ENCODE measurements at regions not wholly inside any gene's neighbourhood (a gene's known extent, or its start where the extent isn't known, plus 50 kb on each side); places are given as distances from the start of the nearest gene placed in this dataset.
"Not testable (repeated sequence)": the region's sequence is repeated elsewhere in the genome, so short reads cannot be mapped to it uniquely, and the experiment has no call there.

GRCh38 chr6:140388815-140389214 lies 1014.4 kb upstream of the CITED2 start:
- peaks cover 7% of the 10 kb centered on the region for H3K27me3 Mint-ChIP-seq
- POLR2A ChIA-PET, result no interaction called here
- DNase-seq (no peak), ATAC-seq (no peak)
- no peak overlapping the region for H3K27ac Mint-ChIP-seq
- H3K9me3 Mint-ChIP-seq (ENCODE audit: low read depth), result no peaks in the 10 kb centered on the region
- H3K4me1 Mint-ChIP-seq, result no peaks in the 10 kb centered on the region
- CTCF ChIA-PET, result no interaction called here
- intact Hi-C loops (cut with DNase I, micrococcal nuclease), result no loop called here
- no peaks in the 10 kb centered on the region for H3K36me3 Mint-ChIP-seq (ENCODE audit: low read depth)
- no peak overlapping the region for H3K4me3 Mint-ChIP-seq

DNA sequence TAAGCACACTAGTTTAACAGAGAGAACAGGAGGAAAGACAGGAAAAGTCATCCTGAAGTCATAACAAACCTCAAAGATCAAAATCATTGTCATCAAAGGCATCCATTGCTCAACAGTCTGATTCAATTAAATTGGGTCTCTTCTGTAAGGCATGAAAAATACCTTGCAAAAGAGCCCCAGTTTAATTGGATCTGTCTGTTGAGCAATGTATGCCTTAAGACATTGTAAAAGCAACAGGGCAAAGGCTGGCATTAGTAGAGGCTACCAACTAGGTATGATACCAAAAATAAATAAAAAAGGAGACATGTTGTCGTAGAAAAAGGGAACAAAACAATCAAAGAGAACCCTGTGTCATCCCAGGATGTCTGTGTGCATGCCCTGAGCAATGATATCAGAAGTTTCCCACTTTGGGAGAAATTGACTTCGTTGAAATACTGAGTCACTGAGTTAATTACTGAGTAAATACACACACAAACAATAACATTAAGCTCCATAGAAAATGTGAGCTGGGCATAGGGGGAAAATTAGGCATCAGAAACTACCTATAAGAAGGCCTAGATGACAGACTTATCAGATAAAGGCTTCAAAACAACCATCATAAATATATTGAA lies 1013.8 kb upstream of the CITED2 start:
- CTCF ChIA-PET, result no interaction called here
- intact Hi-C loops (cut with DNase I, micrococcal nuclease), result no loop called here
- no peak overlapping the region for H3K27ac Mint-ChIP-seq
- H3K4me1 Mint-ChIP-seq, result no peaks in the 10 kb centered on the region
- no peaks in the 10 kb centered on the region for H3K9me3 Mint-ChIP-seq (ENCODE audit: low read depth)
- POLR2A ChIA-PET, result no interaction called here
- ATAC-seq (no peak), DNase-seq (no peak)
- no peaks in the 10 kb centered on the region for H3K36me3 Mint-ChIP-seq (ENCODE audit: low read depth)
- H3K4me3 Mint-ChIP-seq, result no peak overlapping the region
- H3K27me3 Mint-ChIP-seq, result peaks cover 7% of the 10 kb centered on the region

GRCh38 chr6:140385679-140386078 lies 1011.2 kb upstream of the CITED2 start:
- Mint-ChIP-seq H3K27ac (no peak overlapping the region), H3K27me3 (peaks cover 5% of the 10 kb centered on the region), H3K4me3 (no peak overlapping the region), H3K36me3 (ENCODE audit: low read depth) (no peaks in the 10 kb centered on the region), H3K9me3 (ENCODE audit: low read depth) (no peaks in the 10 kb centered on the region), H3K4me1 (no peaks in the 10 kb centered on the region)
- POLR2A ChIA-PET, result no interaction called here
- intact Hi-C loops (cut with DNase I, micrococcal nuclease), result no loop called here
- CTCF ChIA-PET, result no interaction called here
- DNase-seq (no peak), ATAC-seq (no peak)

DNA sequence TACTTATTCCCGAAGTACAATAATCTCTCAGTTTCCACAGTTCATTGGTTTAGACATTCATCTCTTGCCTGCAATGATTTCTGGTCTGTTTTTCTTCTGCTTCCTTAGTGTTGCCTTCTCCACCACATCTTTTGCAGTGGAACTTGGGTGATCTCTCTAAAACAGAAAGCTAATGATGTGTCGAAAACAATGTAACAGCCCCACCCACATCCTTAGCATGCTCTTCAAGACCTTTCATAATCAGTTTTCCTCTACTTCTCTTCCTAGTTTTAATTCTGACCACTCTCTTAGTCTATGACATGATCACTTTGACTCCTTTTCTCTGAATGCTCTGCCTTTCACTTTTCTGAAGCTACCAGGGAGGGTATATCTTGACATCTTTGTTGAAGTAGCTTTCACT lies 1007.9 kb upstream of the CITED2 start:
- Mint-ChIP-seq H3K4me3 (no peak overlapping the region), H3K27ac (no peak overlapping the region), H3K4me1 (no peaks in the 10 kb centered on the region), H3K36me3 (ENCODE audit: low read depth) (no peaks in the 10 kb centered on the region), H3K9me3 (ENCODE audit: low read depth) (no peaks in the 10 kb centered on the region), H3K27me3 (peaks cover 1% of the 10 kb centered on the region)
- intact Hi-C loops (cut with DNase I, micrococcal nuclease), result no loop called here
- ChIA-PET POLR2A (no interaction called here), CTCF (no interaction called here)
- no peak for ATAC-seq
- DNase-seq, result no peak

GRCh38 chr6:140380427-140381218 lies 1006.2 kb upstream of the CITED2 start:
- ATAC-seq (no peak), DNase-seq (no peak)
- no peak overlapping the region for H3K4me3 Mint-ChIP-seq
- ChIA-PET CTCF (no interaction called here), POLR2A (no interaction called here)
- intact Hi-C loops (cut with DNase I, micrococcal nuclease), result no loop called here
- no peaks in the 10 kb centered on the region for H3K4me1 Mint-ChIP-seq
- no peaks in the 10 kb centered on the region for H3K9me3 Mint-ChIP-seq (ENCODE audit: low read depth)
- H3K27me3 Mint-ChIP-seq, result no peaks in the 10 kb centered on the region
- H3K36me3 Mint-ChIP-seq (ENCODE audit: low read depth), result no peaks in the 10 kb centered on the region
- H3K27ac Mint-ChIP-seq, result no peak overlapping the region

DNA sequence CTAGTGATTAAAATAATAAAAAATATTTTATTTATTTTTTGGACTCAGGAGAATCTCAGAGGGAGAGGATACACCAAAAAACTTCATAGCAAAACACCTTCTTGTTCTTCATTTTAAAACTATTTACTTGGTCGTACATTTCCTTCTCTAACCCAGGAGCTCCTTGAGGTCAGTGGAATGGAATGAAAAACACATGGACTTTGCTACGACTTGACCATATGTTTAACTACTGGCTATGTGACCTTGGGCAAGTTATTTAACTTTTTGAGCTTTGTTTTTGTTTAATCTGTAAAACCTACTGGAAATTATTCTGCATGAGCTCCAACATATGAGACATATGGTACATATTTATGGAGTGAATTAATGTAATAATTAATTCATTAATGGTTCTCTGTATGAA lies 1005.5 kb upstream of the CITED2 start:
- H3K9me3 Mint-ChIP-seq (ENCODE audit: low read depth), result no peaks in the 10 kb centered on the region
- DNase-seq, result no peak
- ChIA-PET CTCF (no interaction called here), POLR2A (no interaction called here)
- no peak for ATAC-seq
- no peak overlapping the region for H3K4me3 Mint-ChIP-seq
- no peaks in the 10 kb centered on the region for H3K4me1 Mint-ChIP-seq
- no peaks in the 10 kb centered on the region for H3K27me3 Mint-ChIP-seq
- H3K36me3 Mint-ChIP-seq (ENCODE audit: low read depth), result no peaks in the 10 kb centered on the region
- intact Hi-C loops (cut with DNase I, micrococcal nuclease), result no loop called here
- H3K27ac Mint-ChIP-seq, result no peak overlapping the region

GRCh38 chr6:140376209-140376608 lies 1001.8 kb upstream of the CITED2 start:
- CTCF ChIA-PET, result no interaction called here
- H3K36me3 Mint-ChIP-seq (ENCODE audit: low read depth), result no peaks in the 10 kb centered on the region

DNA sequence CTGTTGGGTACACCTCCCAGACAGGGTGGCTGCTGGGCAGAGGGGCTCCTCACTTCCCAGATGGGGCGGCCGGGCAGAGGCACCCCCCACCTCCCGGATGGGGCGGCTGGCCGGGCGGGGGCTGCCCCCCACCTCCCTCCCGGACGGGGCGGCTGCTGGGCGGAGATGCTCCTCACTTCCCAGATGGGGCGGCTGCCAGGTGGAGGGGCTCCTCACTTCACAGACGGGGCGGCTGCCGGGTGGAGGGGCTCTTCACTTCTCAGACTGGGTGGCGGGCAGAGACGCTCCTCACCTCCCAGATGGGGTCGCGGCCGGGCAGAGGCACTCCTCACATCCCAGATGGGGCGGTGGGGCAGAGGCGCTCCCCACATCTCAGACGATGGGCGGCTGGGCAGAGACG lies 999.3 kb upstream of the CITED2 start:
- ATAC-seq; H3K27me3 Mint-ChIP-seq; H3K36me3 Mint-ChIP-seq (ENCODE audit: low read depth); H3K4me1 Mint-ChIP-seq; H3K27ac Mint-ChIP-seq; H3K9me3 Mint-ChIP-seq (ENCODE audit: low read depth); DNase-seq; POLR2A ChIA-PET; intact Hi-C loops (cut with DNase I, micrococcal nuclease); H3K4me3 Mint-ChIP-seq; CTCF ChIA-PET: not testable (repeated sequence)

More at GRCh38 chr6:140376209-140376608, 1001.8 kb upstream of the CITED2 start:
- DNase-seq, result no peak
- no peaks in the 10 kb centered on the region for H3K27me3 Mint-ChIP-seq
- no peaks in the 10 kb centered on the region for H3K9me3 Mint-ChIP-seq (ENCODE audit: low read depth)
- no peak for ATAC-seq
- H3K4me1 Mint-ChIP-seq, result no peaks in the 10 kb centered on the region
- POLR2A ChIA-PET, result no interaction called here
- intact Hi-C loops (cut with DNase I, micrococcal nuclease), result no loop called here
- no peak overlapping the region for H3K4me3 Mint-ChIP-seq
- no peak overlapping the region for H3K27ac Mint-ChIP-seq

DNA sequence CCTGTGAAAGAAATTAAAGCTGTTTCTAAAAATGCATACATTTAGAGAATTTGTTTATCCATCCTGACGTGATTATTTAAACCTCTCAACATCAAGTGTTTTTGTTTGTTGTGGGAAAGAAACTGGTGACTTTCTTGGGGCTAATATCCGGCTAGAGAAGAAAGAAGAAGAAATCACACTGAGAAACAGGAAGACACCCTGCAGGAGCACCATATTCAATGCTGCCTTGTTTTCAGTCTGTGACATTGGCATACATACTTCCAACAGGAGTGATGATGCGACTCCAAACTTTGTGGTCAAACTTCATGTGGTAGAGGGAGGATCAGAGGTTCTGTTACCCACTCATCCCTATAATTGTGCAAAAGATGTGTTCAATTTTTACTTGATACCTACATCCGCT lies 997.6 kb upstream of the CITED2 start:
- no peaks in the 10 kb centered on the region for H3K9me3 Mint-ChIP-seq (ENCODE audit: low read depth)
- ChIA-PET POLR2A (no interaction called here), CTCF (no interaction called here)
- no peak overlapping the region for H3K4me3 Mint-ChIP-seq
- ATAC-seq (no peak), DNase-seq (no peak)
- intact Hi-C loops (cut with DNase I, micrococcal nuclease), result no loop called here
- H3K27ac Mint-ChIP-seq, result no peak overlapping the region
- H3K4me1 Mint-ChIP-seq, result no peaks in the 10 kb centered on the region
- H3K36me3 Mint-ChIP-seq (ENCODE audit: low read depth), result no peaks in the 10 kb centered on the region
- no peaks in the 10 kb centered on the region for H3K27me3 Mint-ChIP-seq

DNA sequence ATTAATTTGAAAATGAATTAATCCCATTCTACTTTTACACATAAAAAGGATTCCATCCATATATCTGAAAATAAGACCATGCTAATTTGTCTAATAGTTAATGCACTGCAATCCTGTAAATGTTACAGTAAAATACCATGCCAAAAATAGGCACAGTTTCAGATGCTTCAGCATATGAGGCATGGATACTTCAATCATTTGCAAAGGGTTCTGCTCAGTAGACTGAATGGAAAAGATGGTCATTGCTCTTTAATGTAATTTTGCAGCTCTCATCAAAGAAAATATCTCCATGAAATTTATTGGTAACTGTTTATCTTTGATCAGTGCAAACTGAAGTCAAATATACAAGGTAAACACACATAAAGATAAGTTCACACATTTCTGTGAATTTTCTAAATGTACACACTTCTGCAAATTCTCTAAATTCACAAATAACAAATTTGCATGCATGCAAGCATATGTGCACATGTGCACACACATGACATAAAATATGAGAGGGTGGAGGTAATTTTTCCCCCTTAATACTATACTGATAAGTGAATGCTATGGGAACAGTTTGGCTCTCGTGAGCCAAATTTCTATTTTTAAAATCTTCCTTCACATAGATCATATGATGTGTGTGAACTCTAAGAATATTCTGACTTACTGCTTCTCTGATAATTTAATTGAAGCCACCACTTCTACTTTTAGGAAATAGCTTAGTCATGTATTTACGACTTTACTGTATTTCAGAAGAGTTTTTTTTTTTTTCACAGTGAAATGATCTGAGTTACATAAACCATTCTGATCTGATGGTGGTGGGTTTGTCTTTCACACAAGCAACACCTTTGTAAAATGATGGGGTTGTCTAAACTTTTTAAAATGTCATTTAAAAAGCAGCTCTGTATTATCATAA lies 996.8 kb upstream of the CITED2 start:
- H3K9me3 Mint-ChIP-seq (ENCODE audit: low read depth), result no peaks in the 10 kb centered on the region
- POLR2A ChIA-PET, result interaction anchor here (0.5 kb wide), 1 partner anchor 124 kb away, joined by 3 read pairs; no protein-coding TSS in a partner anchor
- no peaks in the 10 kb centered on the region for H3K4me1 Mint-ChIP-seq
- CTCF ChIA-PET, result interaction anchor here (0.7 kb wide), 1 partner anchor 15 kb away, joined by 3 read pairs; no protein-coding TSS in a partner anchor
- no peaks in the 10 kb centered on the region for H3K36me3 Mint-ChIP-seq (ENCODE audit: low read depth)
- no peaks in the 10 kb centered on the region for H3K27me3 Mint-ChIP-seq
- intact Hi-C loops (cut with DNase I, micrococcal nuclease), result no loop called here
- no peak for ATAC-seq
- H3K27ac Mint-ChIP-seq, result no peak overlapping the region
- no peak for DNase-seq
- no peak overlapping the region for H3K4me3 Mint-ChIP-seq

DNA sequence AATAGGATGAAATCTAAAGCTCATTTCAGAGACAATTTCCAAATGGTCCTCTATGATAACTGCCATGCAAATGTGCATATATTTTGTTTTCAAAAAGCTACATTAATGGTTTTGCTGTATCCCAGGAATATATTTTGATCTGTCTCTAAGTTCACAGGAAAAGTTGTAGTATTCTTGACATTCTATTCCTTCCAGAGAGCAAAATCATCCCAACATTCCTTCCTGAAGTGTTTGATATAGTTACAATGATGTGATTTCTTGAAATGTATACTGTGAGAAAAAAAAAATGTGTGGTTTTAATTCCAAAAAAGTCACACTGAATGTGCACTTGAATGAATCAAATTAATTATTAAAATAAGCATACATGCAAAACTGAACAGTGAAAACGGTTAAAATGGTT lies 996.0 kb upstream of the CITED2 start:
- no peaks in the 10 kb centered on the region for H3K4me1 Mint-ChIP-seq
- POLR2A ChIA-PET, result no interaction called here
- H3K27ac Mint-ChIP-seq, result no peak overlapping the region
- H3K4me3 Mint-ChIP-seq, result no peak overlapping the region
- DNase-seq, result no peak
- ATAC-seq, result no peak
- no peaks in the 10 kb centered on the region for H3K27me3 Mint-ChIP-seq
- intact Hi-C loops (cut with DNase I, micrococcal nuclease), result no loop called here
- CTCF ChIA-PET, result interaction anchor here (0.7 kb wide), 1 partner anchor 14 kb away, joined by 3 read pairs; no protein-coding TSS in a partner anchor
- no peaks in the 10 kb centered on the region for H3K36me3 Mint-ChIP-seq (ENCODE audit: low read depth)
- H3K9me3 Mint-ChIP-seq (ENCODE audit: low read depth), result peaks cover 2% of the 10 kb centered on the region

- Mint-ChIP-seq H3K9me3 (ENCODE audit: low read depth) (peaks cover 7% of the 10 kb centered on the region), H3K36me3 (ENCODE audit: low read depth) (no peaks in the 10 kb centered on the region), H3K27ac (no peak overlapping the region), H3K27me3 (no peaks in the 10 kb centered on the region), H3K4me1 (no peaks in the 10 kb centered on the region), H3K4me3 (no peak overlapping the region)
- ChIA-PET POLR2A (no interaction called here), CTCF (no interaction called here)
- no peak for DNase-seq
- no peak for ATAC-seq
- intact Hi-C loops (cut with DNase I, micrococcal nuclease), result no loop called here
Observed at GRCh38 chr6:140366991-140367390, 992.5 kb upstream of the CITED2 start.
